ENCODE measurements at regions not wholly inside any gene's neighbourhood (a gene's known extent, or its start where the extent isn't known, plus 50 kb on each side); places are given as distances from the start of the nearest gene placed in this dataset.

- TF ChIP-seq POLR2AphosphoS5 (IDR thresholded peaks at IDR 0.05) (no peak), CTCF (IDR thresholded peaks at IDR 0.05) (no peak), EP300 (IDR thresholded peaks at IDR 0.05) (no peak), POLR2A (IDR thresholded peaks at IDR 0.05) (no peak)
Measured at GRCh38 chr4:130568746-130569145, 1472.8 kb downstream of the C4orf33 start.

Measured in gastroesophageal sphincter (tissue), 3 donors.